ENCODE measurements at regions not wholly inside any gene's neighbourhood (a gene's known extent, or its start where the extent isn't known, plus 50 kb on each side); places are given as distances from the start of the nearest gene placed in this dataset.

- TF ChIP-seq CTCF (IDR thresholded peaks at IDR 0.05): no peak
- no peak for TF ChIP-seq EZH2 (IDR thresholded peaks at IDR 0.05)
- no peak for TF ChIP-seq EZH2phosphoT487 (IDR thresholded peaks at IDR 0.05)
These were observed 88.4 kb upstream of the NKX1-1 start for GRCh38 chr4:1494416-1495315.

All from neural progenitor cell (in vitro differentiated cells).